Vagina (tissue), 2 donors: ENCODE measurements at regions not wholly inside any gene's neighbourhood (a gene's known extent, or its start where the extent isn't known, plus 50 kb on each side); places are given as distances from the start of the nearest gene placed in this dataset.

Source experiments
- POLR2A ChIP-seq, 2 donors: fragments of 450-650 bp; IDR thresholded peaks; one replicate each; pipeline ENCODE4 v1.6.1; 2017; ENCODE audit warnings: antibody characterized with exemption in 2 of 2, mild to moderate bottlenecking in 2 of 2, moderate library complexity in 2 of 2
- POLR2AphosphoS5 ChIP-seq, 2 donors: sonication (generic); formaldehyde crosslinking; IDR thresholded peaks; one replicate each; pipeline ENCODE4 v1.9.0; 2017; ENCODE audit warnings: antibody characterized with exemption in 2 of 2, mild to moderate bottlenecking in 2 of 2, low read depth in 1 of 2; ENCODE audit not compliant: insufficient read depth in 1 of 2
- TF ChIP-seq, protein P1 (sequence below), 3 experiments: fragments of 450-650 bp in 2 of 3; fragments of 200-600 bp in 1 of 3; sonication (generic) in 1 of 3; IDR thresholded peaks; one replicate each; pipeline ENCODE4 v1.5.1; 2017 to 2019; ENCODE audit warnings: antibody characterized with exemption in 3 of 3, mild to moderate bottlenecking in 2 of 3, moderate library complexity in 2 of 3

DNA sequence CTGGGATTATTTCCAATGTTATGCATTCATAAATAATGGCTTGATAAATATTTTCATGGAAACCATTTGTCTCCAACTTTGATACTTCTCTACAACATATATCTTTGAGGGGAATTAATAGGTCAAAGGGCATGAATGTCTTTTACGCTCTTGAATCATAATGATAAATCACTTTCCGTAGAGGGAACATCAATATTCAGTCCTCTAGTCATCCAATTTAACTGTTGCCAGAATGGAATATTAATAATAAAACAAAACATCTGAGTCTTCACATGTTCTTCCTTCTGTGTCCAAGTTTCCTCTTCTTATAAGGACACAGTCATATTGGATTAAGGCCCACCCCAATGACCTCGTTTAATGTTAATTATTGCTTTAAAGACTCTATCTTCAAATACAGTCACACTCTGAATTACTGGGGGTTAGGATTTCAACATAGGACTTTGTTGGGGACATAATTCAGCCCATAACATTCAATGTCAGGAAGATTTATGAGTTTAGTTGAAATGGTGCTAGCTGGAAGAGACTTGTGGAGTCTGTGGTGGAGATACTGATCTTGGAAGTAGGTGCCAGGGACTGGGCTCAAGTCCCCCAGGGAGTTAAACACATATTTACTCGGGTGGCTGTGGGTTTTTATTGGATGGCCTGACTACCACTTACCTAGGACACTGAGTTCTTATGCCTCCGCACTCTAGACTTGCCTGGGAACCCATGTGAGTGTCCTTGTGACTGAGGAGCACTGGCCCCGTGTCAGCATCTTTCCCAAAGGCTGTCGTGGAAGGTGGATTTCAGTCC, 85.0 kb upstream of the SEC11C start:
- TF ChIP-seq, protein P1, sequence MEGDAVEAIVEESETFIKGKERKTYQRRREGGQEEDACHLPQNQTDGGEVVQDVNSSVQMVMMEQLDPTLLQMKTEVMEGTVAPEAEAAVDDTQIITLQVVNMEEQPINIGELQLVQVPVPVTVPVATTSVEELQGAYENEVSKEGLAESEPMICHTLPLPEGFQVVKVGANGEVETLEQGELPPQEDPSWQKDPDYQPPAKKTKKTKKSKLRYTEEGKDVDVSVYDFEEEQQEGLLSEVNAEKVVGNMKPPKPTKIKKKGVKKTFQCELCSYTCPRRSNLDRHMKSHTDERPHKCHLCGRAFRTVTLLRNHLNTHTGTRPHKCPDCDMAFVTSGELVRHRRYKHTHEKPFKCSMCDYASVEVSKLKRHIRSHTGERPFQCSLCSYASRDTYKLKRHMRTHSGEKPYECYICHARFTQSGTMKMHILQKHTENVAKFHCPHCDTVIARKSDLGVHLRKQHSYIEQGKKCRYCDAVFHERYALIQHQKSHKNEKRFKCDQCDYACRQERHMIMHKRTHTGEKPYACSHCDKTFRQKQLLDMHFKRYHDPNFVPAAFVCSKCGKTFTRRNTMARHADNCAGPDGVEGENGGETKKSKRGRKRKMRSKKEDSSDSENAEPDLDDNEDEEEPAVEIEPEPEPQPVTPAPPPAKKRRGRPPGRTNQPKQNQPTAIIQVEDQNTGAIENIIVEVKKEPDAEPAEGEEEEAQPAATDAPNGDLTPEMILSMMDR (IDR thresholded peaks at IDR 0.05) = no peak
- TF ChIP-seq POLR2A (IDR thresholded peaks at IDR 0.05) (no peak), POLR2AphosphoS5 (IDR thresholded peaks at IDR 0.05; ENCODE audit: insufficient read depth in 1 of 2, low read depth in 1 of 2) (peak; percentile 26 to 30)
